SU-DHL-6 (cell line): ENCODE measurements at regions not wholly inside any gene's neighbourhood (a gene's known extent, or its start where the extent isn't known, plus 50 kb on each side); places are given as distances from the start of the nearest gene placed in this dataset.

ENCODE experiments used
- H2AFZ ChIP-seq: fragments of 200-600 bp; sonication (generic); 2 replicates; pipeline ENCODE4 v1.6.1; 2014; ENCODE audit warnings: low read depth, mild to moderate bottlenecking, moderate library complexity, mixed read lengths, antibody characterized with exemption, low read length; ENCODE audit not compliant: severe bottlenecking
- H3F3A ChIP-seq: fragments of 200-600 bp; shearing (Covaris generic); 2 replicates; pipeline ENCODE4 v1.6.0; 2016; ENCODE audit warnings: antibody characterized with exemption, mild to moderate bottlenecking; ENCODE audit not compliant: insufficient read depth
- H3K27ac ChIP-seq: fragments of 200-600 bp; sonication (generic); 2 replicates; pipeline ENCODE4 v1.5.1; 2016; ENCODE audit warnings: low read depth, mild to moderate bottlenecking, low read length, moderate library complexity, mixed read lengths
- H3K27me3 ChIP-seq: fragments of 200-600 bp; sonication (generic), shearing (Covaris generic); 2 replicates; pipeline ENCODE4 v1.6.0; 2014; ENCODE audit warnings: mild to moderate bottlenecking, low read length
- H3K36me3 ChIP-seq: fragments of 200-600 bp; sonication (generic); 2 replicates; pipeline ENCODE4 v1.6.1; 2014; ENCODE audit warnings: mild to moderate bottlenecking, low read length, mixed read lengths
- H3K4me2 ChIP-seq: fragments of 300-600, 200-600 bp; shearing (Covaris generic), sonication (generic); 2 replicates; pipeline ENCODE4 v1.6.0; 2014; ENCODE audit warnings: low read length, low read depth, mild to moderate bottlenecking; ENCODE audit not compliant: poor library complexity, severe bottlenecking
- H3K4me3 ChIP-seq: fragments of 200-600 bp; sonication (generic); 2 replicates; pipeline ENCODE4 v1.5.1; 2014; ENCODE audit warnings: antibody characterized with exemption, low read length, mild to moderate bottlenecking, mixed read lengths; ENCODE audit not compliant: insufficient read depth, poor library complexity, severe bottlenecking
- H3K79me2 ChIP-seq: fragments of 200-600 bp; sonication (generic); 2 replicates; pipeline ENCODE4 v1.6.1; 2014; ENCODE audit warnings: mild to moderate bottlenecking, low read length, moderate library complexity; ENCODE audit not compliant: insufficient read depth
- H3K9ac ChIP-seq: fragments of 200-600 bp; sonication (generic); 2 replicates; pipeline ENCODE4 v1.7.0; 2014; ENCODE audit warnings: mild to moderate bottlenecking, low read length
- H3K9me2 ChIP-seq: fragments of 200-600 bp; sonication (generic); replicated peaks from 2 replicates; pipeline ENCODE4 v1.6.1; 2014; ENCODE audit warnings: low read length; ENCODE audit not compliant: insufficient read depth
- H3K9me3 ChIP-seq: fragments of 200-600 bp; sonication (generic); 2 replicates; pipeline ENCODE4 v1.6.1; 2014; ENCODE audit warnings: low read length, mixed read lengths; ENCODE audit not compliant: insufficient read depth
- H4K20me1 ChIP-seq: fragments of 200-600 bp; sonication (generic); 2 replicates; pipeline ENCODE4 v1.6.1; 2014; ENCODE audit warnings: low read depth, mild to moderate bottlenecking, antibody characterized with exemption, low read length, moderate library complexity, mixed read lengths
- EZH2phosphoT487 ChIP-seq: fragments of 200-600 bp; sonication (generic), shearing (Covaris generic); conservative IDR thresholded peaks from 2 replicates; pipeline ENCODE4 v1.6.1; 2018; ENCODE audit warnings: mild to moderate bottlenecking, antibody characterized with exemption, low read length, moderate library complexity, mixed read lengths
- TF ChIP-seq, protein P1 (sequence below): fragments of 200-600 bp; sonication (generic); IDR thresholded peaks from one replicate; pipeline ENCODE4 v1.5.1; 2017; ENCODE audit warnings: antibody characterized with exemption, mild to moderate bottlenecking, low read length, moderate library complexity; ENCODE audit not compliant: insufficient read depth, poor library complexity, severe bottlenecking

DNA sequence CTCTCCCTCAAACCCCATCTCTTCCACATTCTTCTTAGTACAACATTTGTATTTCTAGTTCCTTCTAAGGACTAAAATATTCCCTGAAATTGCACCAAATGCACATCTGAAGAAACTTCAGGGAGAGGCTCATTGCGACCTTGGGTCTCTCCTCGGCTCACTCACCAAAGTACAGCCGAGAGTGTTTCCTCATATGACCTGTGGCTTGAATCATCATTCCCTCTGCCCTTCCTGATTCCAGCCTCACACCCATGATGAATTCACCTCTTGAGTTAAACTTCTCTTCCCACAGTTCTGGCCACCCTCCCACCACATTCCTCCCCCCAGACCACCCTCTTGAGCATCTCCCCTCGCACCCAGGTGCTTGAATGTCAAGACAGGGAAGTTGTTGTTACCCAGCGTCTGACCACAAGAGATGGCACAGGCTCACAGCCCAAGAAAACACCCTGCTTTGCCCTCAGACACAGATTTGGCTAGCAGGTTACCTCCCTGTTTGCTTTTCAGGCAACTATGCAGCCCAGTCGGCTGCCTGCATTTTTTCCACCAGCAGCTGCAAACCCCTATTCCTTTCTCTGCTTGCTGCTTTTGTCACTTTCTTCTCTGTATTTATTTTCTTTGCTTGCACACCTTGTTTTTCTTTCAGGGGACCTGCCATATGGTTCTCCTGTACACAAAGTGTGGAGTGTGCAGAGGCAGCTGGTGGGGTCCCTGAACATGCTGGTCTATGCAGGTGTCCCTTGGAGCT, 214.8 kb downstream of the SPATA18 start:
- no peak overlapping the region for H3K4me3 ChIP-seq
- no peak overlapping the region for H2AFZ ChIP-seq
- no peaks in the 10 kb centered on the region for H4K20me1 ChIP-seq
- no peaks in the 10 kb centered on the region for H3K9me3 ChIP-seq
- no peaks in the 10 kb centered on the region for H3F3A ChIP-seq
- no peak overlapping the region for H3K4me2 ChIP-seq
- no peaks in the 10 kb centered on the region for H3K36me3 ChIP-seq
- no peaks in the 10 kb centered on the region for H3K27me3 ChIP-seq
- no peak overlapping the region for H3K9ac ChIP-seq
- no peak for TF ChIP-seq EZH2phosphoT487
- TF ChIP-seq, protein P1, sequence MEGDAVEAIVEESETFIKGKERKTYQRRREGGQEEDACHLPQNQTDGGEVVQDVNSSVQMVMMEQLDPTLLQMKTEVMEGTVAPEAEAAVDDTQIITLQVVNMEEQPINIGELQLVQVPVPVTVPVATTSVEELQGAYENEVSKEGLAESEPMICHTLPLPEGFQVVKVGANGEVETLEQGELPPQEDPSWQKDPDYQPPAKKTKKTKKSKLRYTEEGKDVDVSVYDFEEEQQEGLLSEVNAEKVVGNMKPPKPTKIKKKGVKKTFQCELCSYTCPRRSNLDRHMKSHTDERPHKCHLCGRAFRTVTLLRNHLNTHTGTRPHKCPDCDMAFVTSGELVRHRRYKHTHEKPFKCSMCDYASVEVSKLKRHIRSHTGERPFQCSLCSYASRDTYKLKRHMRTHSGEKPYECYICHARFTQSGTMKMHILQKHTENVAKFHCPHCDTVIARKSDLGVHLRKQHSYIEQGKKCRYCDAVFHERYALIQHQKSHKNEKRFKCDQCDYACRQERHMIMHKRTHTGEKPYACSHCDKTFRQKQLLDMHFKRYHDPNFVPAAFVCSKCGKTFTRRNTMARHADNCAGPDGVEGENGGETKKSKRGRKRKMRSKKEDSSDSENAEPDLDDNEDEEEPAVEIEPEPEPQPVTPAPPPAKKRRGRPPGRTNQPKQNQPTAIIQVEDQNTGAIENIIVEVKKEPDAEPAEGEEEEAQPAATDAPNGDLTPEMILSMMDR: no peak
- H3K27ac ChIP-seq: no peak overlapping the region
- H3K79me2 ChIP-seq: no peaks in the 10 kb centered on the region
- H3K9me2 ChIP-seq: no peaks in the 10 kb centered on the region

DNA sequence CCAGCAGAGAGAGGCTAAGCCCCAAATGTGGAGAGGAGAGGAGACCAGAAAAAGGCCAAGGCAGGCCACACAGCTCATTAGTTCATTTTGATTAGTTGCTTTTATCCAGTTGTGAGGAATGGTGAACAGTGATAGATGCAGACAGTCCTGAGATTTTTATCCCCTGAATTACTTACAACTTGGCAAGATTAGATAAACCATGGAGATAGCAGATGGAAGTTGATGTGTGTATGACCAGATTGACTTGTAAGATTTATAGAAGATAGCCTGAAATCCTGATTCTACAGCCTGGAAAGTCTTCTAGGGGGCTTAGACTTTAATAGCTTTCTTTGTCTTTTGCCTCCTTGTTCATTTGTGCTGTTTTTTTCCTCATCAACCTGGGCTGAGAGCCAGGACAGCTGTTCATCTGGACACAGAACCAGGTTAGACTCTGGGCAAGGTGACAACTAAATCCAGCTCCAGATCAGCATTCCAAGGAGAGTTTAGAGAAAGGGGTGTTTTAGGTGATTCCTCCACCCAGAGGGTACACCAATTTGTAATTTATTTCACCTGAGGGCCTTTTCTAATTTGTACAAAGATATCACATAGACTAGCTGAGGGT, 215.5 kb downstream of the SPATA18 start:
- Histone ChIP-seq H3F3A (no peaks in the 10 kb centered on the region), H3K9ac (no peak overlapping the region), H3K4me3 (no peak overlapping the region), H3K9me2 (no peaks in the 10 kb centered on the region), H3K4me2 (no peak overlapping the region), H3K27me3 (no peaks in the 10 kb centered on the region), H3K9me3 (no peaks in the 10 kb centered on the region), H4K20me1 (no peaks in the 10 kb centered on the region), H3K79me2 (no peaks in the 10 kb centered on the region), H3K27ac (no peak overlapping the region), H3K36me3 (no peaks in the 10 kb centered on the region), H2AFZ (no peak overlapping the region)
- TF ChIP-seq, protein P1: no peak
- no peak for TF ChIP-seq EZH2phosphoT487

DNA sequence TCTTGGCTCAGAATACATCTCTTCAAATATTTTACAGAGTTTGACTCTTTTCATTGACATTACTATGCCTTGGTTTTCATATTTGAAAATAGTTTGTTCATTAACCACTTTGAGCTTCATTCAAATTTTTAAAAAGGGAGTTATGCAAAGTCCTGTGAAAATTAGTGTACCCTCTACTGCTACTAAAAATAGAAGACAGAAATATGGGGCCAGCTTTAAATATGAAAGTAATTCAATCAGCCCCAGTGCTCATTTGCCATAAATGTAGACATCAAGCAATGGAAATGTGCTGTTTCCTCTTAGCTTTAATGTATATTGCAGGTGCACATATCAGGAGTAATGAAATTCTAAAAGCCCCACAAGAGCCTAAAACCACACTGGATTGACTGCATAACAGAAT, 218.7 kb downstream of the SPATA18 start:
- no peak overlapping the region for H3K27ac ChIP-seq
- no peak overlapping the region for H3K9ac ChIP-seq
- no peak overlapping the region for H2AFZ ChIP-seq
- no peaks in the 10 kb centered on the region for H3K9me2 ChIP-seq
- no peaks in the 10 kb centered on the region for H3F3A ChIP-seq
- no peaks in the 10 kb centered on the region for H3K36me3 ChIP-seq
- H3K4me3 ChIP-seq: no peak overlapping the region
- H3K9me3 ChIP-seq: no peaks in the 10 kb centered on the region
- no peaks in the 10 kb centered on the region for H3K79me2 ChIP-seq
- H4K20me1 ChIP-seq: no peaks in the 10 kb centered on the region
- TF ChIP-seq, protein P1: no peak
- no peak for TF ChIP-seq EZH2phosphoT487
- no peak overlapping the region for H3K4me2 ChIP-seq
- H3K27me3 ChIP-seq: no peaks in the 10 kb centered on the region
